A673 (cell line): ENCODE measurements at regions not wholly inside any gene's neighbourhood (a gene's known extent, or its start where the extent isn't known, plus 50 kb on each side); places are given as distances from the start of the nearest gene placed in this dataset.

Experiments
- EZH2 ChIP-seq: fragments of 200-600 bp; sonication (generic); IDR thresholded peaks from 2 replicates; pipeline ENCODE4 v1.6.1; 2017; ENCODE audit warnings: borderline replicate concordance, low read depth, mild to moderate bottlenecking, mixed read lengths, antibody characterized with exemption, low read length; ENCODE audit not compliant: poor library complexity, severe bottlenecking
- TF ChIP-seq, protein P1 (sequence below): fragments of 300-800, 200-600 bp; sonication (generic); conservative IDR thresholded peaks from 2 replicates; pipeline ENCODE4 v1.5.1; 2017; ENCODE audit warnings: low read depth, mild to moderate bottlenecking, antibody characterized with exemption, low read length, moderate library complexity, mixed read lengths

DNA sequence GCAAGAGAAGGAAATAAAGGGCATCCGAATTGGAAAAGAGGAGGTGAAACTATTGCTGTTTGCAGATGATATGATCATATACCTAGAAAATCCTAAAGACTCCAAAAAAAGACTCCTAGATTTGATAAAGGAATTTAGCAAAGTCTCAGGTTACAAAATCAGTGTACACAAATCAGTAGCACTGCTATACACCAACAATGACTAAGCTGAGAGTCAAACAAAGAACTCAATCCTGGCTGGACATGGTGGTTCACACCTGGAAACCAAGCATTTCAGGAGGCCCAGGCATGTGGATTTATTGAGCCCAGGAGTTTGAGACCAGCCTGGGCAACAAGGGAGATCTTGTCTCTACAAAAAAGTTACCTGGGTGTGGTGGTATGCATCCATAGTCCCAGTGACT lies 188.7 kb upstream of the PLXNC1 start:
- TF ChIP-seq, protein P1, sequence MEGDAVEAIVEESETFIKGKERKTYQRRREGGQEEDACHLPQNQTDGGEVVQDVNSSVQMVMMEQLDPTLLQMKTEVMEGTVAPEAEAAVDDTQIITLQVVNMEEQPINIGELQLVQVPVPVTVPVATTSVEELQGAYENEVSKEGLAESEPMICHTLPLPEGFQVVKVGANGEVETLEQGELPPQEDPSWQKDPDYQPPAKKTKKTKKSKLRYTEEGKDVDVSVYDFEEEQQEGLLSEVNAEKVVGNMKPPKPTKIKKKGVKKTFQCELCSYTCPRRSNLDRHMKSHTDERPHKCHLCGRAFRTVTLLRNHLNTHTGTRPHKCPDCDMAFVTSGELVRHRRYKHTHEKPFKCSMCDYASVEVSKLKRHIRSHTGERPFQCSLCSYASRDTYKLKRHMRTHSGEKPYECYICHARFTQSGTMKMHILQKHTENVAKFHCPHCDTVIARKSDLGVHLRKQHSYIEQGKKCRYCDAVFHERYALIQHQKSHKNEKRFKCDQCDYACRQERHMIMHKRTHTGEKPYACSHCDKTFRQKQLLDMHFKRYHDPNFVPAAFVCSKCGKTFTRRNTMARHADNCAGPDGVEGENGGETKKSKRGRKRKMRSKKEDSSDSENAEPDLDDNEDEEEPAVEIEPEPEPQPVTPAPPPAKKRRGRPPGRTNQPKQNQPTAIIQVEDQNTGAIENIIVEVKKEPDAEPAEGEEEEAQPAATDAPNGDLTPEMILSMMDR, result no peak
- no peak for TF ChIP-seq EZH2
